ENCODE measurements at regions not wholly inside any gene's neighbourhood (a gene's known extent, or its start where the extent isn't known, plus 50 kb on each side); places are given as distances from the start of the nearest gene placed in this dataset.

GRCh38 chr1:87170157-87170556, 158.5 kb upstream of the LMO4 start:
- TF ChIP-seq, protein P1, sequence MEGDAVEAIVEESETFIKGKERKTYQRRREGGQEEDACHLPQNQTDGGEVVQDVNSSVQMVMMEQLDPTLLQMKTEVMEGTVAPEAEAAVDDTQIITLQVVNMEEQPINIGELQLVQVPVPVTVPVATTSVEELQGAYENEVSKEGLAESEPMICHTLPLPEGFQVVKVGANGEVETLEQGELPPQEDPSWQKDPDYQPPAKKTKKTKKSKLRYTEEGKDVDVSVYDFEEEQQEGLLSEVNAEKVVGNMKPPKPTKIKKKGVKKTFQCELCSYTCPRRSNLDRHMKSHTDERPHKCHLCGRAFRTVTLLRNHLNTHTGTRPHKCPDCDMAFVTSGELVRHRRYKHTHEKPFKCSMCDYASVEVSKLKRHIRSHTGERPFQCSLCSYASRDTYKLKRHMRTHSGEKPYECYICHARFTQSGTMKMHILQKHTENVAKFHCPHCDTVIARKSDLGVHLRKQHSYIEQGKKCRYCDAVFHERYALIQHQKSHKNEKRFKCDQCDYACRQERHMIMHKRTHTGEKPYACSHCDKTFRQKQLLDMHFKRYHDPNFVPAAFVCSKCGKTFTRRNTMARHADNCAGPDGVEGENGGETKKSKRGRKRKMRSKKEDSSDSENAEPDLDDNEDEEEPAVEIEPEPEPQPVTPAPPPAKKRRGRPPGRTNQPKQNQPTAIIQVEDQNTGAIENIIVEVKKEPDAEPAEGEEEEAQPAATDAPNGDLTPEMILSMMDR (conservative IDR thresholded peaks at IDR 0.05): no peak
- no peak for TF ChIP-seq EZH2 (IDR thresholded peaks at IDR 0.05; ENCODE audit: low read depth)
